ENCODE measurements at regions not wholly inside any gene's neighbourhood (a gene's known extent, or its start where the extent isn't known, plus 50 kb on each side); places are given as distances from the start of the nearest gene placed in this dataset.
"Not testable (repeated sequence)": the region's sequence is repeated elsewhere in the genome, so short reads cannot be mapped to it uniquely, and the experiment has no call there.

DNA sequence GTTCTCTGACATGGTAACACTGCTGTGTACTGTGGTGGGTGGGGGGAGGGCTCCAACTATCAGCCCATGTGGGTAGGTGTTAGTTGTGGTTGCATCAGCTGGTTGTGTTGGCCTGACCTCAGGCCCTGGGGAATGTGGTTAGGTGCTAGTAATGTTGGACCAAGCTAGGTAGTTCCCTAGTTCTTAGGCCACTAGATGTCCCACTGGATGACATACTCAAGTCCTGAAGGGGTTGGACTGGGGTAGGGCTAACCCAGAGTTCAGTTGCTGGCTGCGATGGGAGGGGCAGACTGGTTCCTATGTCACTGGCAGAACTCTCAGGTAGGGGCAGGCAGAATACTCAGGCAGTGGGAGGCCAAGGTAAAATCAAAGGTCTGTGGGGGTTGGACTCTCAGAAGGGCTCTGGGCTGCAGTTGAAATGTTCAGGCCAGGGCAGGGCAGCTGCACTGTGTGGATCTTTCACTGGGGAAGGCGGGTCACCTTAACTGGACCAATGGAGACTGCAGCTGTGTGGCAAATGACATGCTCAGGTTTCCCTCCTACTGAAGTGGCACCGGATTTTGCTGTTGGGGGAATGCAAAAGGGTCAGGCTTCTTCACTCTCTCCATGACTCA, 870.7 kb downstream of the LRRIQ3 start:
- ChIA-PET CTCF (no interaction called here), POLR2A (no interaction called here)

DNA sequence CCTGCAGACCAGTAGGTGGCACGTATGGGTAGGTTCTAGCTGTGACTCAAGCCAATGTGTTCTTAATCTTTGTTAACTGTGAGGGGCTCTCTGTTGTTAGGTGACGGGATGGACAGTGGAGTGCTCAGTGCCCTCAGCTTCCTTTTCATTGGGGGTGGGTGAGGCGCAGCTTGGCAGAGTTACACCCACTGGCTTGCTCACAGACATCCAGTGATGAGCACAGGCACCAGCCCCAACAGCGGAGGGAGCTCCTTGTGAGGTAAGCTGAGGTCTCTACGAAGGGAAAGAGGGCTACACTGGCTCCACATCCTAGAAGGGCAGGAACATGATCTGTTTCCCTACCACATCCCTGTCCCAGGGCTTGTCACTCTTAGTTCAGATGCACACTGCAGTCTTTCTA, 871.3 kb downstream of the LRRIQ3 start:
- ChIA-PET POLR2A (no interaction called here), CTCF (no interaction called here)

DNA sequence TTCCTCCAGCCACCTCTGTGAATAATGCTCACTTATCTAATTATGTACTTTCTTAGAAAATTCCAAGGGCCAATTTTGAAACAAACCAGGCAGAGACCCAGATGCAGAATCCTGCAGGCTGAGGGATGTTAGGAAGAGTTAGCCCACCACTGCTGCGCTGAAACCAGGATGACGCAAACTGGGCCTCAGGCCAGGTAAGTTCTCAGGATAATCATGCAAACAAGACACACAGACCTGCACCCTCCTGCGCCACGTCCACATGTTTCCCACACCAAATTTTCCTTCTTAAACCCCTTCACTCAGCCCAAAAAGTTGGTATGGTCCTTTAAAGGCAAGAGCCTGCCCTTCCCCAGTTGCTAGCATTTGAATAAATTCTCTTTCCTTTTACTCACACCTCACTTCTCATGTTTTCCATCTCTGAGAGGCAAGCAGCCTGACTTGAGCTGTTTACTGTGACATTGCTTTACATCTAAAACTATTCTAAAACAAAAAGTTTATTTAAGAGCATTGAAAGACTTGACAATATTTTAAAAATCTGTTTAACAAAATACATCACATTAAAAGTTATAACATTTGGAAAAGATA, 887.1 kb downstream of the LRRIQ3 start:
- ChIA-PET POLR2A (no interaction called here), CTCF (no interaction called here)

DNA sequence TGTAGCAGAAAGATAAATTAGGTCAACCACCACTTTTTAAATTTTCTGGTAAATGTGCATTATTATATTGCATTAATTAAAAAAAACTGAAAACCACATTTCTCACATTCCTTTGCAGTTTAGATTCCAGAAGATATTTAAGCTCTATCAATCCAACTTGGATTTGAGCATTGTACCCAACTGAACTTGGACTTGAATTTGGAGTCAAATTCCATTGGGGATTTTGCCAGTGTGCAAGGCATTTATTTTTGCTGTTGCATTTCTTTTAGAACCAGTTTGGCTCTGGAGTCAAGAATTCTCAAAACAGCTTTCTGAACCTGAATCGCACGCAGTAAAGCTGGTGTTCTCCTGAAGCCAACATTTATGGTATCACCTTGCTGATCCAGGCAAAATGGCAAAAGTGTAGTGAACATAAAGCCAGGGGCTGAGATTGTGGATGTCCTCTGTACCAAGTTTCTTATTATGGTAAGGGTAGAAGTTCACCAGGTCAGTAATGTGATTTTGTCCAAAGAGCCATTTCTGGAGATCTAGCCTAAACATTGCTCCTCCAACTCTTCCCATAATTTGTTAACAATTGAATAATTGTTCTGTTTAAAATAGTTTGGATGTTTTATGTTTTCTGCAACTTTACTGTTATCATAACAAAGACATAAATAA, 890.9 kb downstream of the LRRIQ3 start:
- CTCF ChIA-PET: no interaction called here
- POLR2A ChIA-PET: no interaction called here

DNA sequence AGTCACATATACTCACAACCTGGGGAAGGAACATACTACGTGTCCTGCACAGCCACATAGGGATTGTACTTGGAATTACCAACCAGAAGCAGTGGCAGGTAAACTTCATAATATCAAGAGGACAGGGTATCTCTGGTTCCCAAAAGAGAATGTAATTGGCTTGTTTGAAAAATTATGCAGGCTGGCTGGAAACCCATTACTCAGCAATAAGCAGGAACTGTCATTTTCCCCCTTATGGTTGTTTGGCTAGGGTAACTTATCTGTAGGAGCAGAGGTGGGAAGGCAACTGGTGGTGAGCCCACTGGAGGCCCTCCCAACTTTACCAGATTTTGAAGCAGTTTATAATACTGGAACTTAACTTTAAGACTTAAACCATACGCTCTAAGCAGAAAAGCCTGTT, 924.1 kb downstream of the LRRIQ3 start:
- ChIA-PET CTCF (no interaction called here), POLR2A (no interaction called here)

DNA sequence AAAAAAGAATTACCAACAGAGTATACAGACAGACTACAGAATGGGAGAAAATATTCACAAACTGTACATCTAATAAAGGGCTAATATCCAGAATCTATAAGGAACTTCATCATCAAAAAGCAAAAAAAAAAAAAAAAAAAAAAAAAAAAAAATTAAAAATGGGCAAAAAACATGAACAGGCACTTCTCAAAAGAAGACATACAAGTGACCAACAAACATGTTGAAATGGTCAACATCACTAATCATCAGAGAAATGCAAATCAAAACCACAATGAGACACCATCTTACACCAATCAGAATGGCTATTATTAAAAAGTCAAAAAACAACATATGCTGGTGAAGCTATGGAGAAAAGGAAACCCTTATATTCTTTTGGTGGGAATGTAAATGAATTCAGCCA, 952.8 kb downstream of the LRRIQ3 start:
- POLR2A ChIA-PET, CTCF ChIA-PET: not testable (repeated sequence)

DNA sequence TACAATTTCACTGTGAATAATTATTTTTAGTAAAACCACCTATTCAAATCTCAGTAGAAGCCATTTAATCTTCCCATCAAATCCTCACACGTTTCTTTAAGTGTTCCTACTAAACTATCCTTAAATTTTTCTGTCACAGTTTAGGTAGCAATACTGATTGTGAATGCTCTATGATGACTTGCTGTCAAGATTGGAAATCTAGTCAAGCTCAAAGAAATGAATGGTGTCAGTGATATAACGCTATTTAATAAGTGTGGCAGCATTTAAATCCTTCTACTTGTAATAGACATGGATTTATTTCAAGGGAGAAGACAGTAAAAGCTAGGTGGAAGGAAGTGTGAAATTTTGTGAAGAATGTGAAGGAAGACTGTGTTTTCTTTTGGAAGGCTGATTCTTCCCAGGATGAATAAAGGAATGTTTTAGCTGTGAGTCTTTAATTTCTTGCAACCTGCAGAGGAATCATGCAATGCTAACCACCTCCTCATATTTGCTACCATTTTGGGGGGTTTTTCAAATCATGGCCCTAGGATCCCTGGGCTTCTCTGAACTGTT, 936.7 kb upstream of the NEGR1 start:
- POLR2A ChIA-PET: no interaction called here

DNA sequence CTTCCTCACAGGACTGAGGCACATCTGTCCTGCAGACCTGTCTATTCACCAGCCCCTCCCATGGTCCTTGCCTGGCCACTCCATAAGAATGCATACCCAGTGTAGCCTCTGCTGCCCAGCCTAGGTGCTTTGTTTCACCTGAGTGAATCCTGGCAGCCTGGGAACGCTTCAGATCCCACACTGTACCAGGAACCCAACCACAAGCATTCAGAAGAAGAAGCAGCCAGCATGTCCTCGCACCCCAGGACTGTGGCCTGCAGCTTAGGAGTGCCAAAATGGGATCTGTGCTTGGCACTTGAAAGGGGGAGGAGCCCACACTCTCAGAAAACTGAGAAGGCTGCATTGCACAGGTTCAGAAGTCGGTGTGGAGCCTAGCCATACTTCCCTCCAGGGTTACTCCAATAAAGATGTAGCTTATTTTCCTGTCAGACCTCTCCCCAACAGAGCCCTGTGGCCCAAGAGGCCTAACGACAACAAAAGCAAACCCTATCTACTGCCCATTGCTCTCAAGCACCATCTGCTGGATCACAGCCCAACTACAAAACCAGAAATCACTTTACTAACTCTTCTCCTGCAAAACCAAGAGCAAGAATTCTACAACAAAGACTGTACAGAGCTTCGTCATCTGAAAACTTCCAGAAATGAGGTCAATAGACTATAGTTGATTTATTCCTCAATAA, 923.1 kb upstream of the NEGR1 start:
- CTCF ChIA-PET: no interaction called here
- POLR2A ChIA-PET: no interaction called here

More for the DNA sequence above, 936.7 kb upstream of the NEGR1 start:
- CTCF ChIA-PET: no interaction called here

- CTCF ChIA-PET: no interaction called here
- POLR2A ChIA-PET: no interaction called here
Observed at GRCh38 chr1:73197972-73198371, 915.6 kb upstream of the NEGR1 start.

DNA sequence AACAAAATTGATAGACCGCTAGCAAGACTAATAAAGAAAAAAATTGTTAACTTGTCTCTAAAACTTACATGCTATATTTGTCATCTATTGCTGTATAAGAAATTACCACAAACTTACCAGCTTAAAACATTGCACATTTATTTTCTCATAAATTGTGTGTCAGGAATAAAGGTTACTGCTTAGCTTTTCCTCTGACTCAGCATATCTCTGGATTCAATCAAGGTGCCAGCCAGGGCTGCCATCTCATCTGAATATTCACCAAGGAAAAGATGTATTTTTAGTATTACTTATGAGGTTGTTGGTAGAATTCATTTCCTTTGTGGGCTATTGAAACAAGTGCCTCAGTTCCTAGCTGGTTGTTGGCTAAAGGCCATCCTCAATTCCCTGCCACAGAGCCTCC, 912.6 kb upstream of the NEGR1 start:
- CTCF ChIA-PET: no interaction called here
- POLR2A ChIA-PET: no interaction called here

- CTCF ChIA-PET, POLR2A ChIA-PET: not testable (repeated sequence)
Observed at GRCh38 chr1:73183581-73183980, 901.2 kb upstream of the NEGR1 start.

DNA sequence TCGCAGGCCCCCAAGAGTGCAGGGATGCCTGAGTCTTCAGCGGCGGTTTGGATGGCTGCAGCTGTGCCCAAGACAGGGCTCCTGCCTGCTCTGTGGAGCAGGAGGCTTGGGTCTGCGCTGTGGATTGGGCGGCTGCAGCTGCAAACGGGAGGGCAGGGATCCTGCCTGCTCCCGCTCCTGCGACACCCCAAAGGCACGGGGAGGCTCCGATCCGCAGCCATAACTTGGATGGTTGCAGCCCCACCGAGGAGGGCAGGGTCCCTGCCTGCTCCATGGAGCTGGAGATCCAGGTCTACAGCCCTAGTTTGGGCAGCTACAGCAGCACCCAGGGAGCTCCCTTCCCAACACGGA, 898.8 kb upstream of the NEGR1 start:
- POLR2A ChIA-PET: no interaction called here

DNA sequence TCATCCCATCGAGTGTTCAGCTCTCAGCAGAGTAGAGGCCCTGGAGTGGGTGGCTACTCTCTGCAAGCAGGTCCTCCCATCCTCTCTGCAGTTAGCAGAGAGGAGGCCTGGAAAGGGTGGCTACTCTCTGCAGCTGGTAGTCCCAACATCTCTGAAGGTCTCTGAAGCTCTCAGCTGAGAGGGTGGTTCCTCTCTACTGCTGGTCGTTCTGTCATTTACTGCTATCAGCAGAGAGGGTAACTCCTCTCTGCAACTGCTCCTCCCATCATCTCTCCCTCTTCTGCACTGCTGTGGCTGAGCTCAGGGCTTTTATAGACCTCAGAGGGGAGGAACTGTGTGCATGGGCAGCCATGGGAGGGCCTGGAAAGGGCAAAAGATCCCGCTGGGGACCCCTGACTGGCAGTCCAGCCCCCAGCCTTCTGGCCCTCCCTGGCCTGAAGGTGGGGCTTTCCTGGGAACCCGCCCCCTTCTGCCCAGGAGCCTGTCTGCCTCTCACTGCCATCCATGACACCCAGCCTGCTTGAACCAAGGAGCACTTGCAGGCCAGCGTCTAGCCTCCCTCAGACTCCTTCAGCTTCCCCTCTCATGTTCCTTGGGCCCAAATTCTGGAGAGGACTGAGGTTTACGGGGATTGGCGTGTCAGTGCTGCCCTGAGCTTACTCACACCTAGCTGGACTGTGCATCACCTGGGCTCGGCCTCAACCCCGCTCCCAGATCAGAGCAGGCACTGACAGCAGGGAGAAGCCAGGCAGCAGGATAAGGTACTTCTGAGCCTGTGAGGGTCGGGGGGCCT, 898.3 kb upstream of the NEGR1 start:
- ChIA-PET POLR2A (no interaction called here), CTCF (no interaction called here)

More for the DNA sequence above, 898.8 kb upstream of the NEGR1 start:
- CTCF ChIA-PET: no interaction called here

DNA sequence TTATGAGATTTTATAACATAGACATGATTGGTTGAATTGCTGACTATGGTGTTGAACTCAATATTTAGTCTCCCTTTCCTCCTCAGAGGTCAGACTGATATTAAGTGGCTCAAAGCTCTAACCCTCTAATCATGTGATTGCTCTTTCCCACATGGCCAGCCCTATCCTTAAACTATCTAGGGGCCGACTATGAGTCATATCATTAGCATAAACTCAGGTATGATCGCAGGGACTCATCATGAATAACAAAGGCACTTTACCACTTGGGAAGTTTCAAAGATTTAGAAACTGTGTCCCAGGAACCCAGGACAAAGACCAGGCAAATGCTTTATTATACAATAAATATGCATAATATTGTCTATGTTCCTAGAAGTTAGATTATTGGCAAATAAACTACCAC, 894.6 kb upstream of the NEGR1 start:
- ChIA-PET CTCF (no interaction called here), POLR2A (no interaction called here)

DNA sequence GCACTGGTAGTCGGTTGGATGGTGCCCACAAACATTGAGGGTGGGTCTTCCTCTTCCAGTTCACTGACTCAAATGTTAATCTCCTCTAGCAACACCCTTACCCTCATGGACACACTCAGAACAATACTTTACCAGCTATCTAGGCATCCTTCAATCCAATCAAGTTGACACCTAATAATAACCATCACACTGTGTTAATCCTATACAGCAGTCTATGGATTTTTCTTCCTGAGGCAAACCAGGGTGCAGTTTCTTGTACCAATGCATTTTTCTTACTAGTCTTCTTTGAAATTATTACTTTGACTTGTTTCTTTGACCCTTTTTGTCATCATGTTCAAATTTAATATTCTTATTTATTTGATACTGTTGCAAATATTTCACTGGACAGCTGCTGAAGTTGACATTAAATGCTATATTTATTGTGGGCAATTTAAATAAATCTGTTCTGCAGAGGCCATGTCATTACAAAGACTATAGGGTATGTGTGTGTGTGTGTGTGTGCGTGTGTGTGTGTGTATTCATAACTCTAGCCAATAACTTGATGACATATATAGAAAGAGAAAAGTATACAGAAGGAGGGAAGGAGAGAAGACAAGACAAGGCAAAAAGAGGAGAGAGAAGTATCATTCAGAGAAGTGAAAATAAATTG, 884.8 kb upstream of the NEGR1 start:
- ChIA-PET POLR2A (no interaction called here), CTCF (no interaction called here)

GRCh38 chr1:73162564-73162963, 880.2 kb upstream of the NEGR1 start:
- CTCF ChIA-PET: no interaction called here
- POLR2A ChIA-PET: no interaction called here

DNA sequence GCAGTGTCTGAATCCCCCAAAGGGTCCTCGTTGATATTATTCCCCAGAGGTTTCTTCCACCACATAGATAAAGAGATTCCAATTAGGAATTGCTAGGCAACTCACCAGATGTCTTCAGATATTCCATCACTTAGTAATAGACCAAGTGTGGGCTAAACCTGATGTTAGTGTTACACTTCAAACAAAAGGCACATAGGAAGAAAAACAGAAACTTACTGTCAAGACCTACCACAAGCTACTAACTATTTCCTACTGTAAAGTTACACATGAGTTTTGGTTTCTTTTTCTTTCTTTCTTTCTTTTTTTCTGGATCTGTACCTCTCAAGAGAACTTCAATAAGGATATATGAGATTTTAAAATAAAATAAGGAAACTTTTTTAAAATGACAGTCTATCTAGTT, 879.1 kb upstream of the NEGR1 start:
- POLR2A ChIA-PET: no interaction called here
- CTCF ChIA-PET: no interaction called here

- CTCF ChIA-PET: no interaction called here
- POLR2A ChIA-PET: no interaction called here
Observed at GRCh38 chr1:73160759-73161158, 878.4 kb upstream of the NEGR1 start.

DNA sequence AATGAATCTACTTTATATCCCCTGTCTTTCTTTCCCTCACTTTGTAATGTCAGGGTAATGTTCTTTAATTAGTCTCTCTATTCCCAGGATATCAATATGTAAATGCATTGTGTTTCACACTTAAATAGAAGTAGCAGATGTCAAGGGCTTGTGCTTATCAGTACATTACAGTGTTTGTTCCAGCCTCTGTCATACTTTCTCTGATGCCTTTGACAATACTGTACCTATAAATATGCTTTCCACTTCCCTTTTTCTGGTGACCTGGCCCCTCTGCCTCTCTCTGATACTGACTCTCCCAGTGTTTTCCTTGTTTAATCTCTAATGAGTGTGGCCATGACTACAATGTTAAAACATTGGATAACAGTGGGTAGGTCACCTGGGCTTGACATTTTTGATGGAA, 862.0 kb upstream of the NEGR1 start:
- CTCF ChIA-PET: no interaction called here
- POLR2A ChIA-PET: no interaction called here

DNA sequence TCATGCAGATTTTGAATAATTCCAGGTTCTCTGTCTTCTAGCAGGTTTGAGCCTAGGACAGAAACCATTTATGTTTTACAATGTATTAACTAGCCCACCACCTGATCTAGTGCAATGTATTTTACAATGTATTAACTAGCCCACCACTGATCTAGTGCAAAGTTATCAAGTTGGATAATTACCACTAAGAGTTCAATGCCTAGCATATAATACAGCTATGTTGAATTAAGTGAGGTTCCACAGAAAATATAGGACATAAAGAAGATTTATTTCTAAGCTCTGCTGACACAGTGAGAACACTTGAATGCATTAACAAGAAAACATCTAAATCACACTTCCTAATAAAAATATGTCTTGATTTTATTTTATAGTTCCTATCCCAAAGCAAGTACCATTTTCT, 854.6 kb upstream of the NEGR1 start:
- ChIA-PET CTCF (no interaction called here), POLR2A (no interaction called here)

Data from activated CD8-positive, alpha-beta memory T cell treated with anti-CD3 and anti-CD28 coated beads for 36 hours (primary cell).